HG02610 (cell line): ENCODE measurements at regions not wholly inside any gene's neighbourhood (a gene's known extent, or its start where the extent isn't known, plus 50 kb on each side); places are given as distances from the start of the nearest gene placed in this dataset.
A peak's percentile ranks its signal among the peaks of the same experiment; 100 is the strongest.

Experiments used
- ATAC-seq: cut with Tn5 transposase; IDR thresholded peaks from one replicate; pipeline ENCODE4 v1.9.1; 2021; ENCODE audit warnings: mild to moderate bottlenecking, moderate library complexity; ENCODE audit not compliant: unreplicated experiment

DNA sequence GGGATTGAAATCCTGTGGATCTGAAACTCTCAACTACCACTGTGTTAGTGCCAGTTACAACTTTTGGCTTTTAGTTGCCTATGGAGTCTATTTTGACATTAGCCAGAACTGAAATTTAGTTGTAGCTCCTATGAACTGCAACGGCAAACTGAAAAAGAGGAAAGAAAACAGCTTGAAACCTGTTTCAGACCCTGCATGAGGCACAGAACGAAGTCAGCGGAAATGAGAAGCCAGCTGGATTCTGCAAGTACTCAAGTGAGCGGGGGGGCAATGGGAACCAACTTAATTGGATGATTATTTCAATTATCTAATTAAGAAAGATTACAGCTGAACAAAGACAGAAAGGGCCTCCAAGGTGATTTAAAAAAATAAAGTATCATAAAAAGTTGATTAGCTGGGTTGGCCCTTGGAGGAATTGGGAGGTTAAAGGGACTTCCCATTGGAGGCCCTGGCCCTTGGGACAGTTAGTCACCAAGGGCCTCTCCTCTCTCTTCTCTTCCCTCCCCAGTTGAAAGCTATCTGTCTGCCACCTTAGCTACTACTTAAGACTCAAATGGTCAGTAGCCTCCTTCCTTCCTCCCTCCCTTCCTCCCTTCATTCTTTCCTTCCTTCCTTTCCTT is 352.1 kb downstream of the SHQ1 start:
- no peak for ATAC-seq

DNA sequence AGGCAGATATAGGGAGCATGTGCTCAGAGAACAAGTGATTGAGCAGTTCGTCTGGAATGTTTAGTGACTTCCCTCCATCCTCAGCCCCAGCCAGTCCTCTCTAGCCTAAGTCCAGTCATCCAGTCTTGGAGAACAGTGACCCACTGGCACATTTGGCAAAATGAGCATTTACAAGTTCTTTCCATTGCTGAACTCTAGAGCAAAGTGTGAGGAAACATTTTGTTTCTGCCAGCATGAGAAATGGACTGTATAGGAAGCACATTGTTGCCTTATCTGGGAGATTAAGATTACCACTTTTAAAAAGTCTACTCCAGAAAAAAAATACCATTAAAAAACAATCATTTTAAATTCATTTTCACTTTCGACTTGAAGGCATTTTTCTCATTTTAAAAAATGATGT is 353.6 kb downstream of the SHQ1 start:
- no peak for ATAC-seq

DNA sequence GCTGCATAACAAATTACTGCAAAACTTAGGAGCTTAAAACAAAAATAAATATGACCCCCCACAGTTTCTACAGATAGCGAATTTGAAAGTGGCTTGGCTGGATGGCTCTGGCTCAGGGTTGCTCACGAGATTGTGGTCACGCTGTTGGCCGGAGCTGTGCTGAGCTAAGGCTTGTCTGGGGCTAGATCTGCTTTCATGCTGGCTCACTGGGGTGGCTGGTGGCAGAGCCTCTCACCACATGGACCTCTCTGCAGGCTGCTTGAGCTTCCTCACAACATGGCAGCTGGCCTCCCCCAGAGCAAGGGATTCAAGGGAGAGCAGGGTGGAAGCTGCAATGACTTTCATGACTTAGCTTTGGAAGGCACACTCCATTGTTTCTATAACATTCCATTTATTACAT is 354.1 kb downstream of the SHQ1 start:
- no peak for ATAC-seq

DNA sequence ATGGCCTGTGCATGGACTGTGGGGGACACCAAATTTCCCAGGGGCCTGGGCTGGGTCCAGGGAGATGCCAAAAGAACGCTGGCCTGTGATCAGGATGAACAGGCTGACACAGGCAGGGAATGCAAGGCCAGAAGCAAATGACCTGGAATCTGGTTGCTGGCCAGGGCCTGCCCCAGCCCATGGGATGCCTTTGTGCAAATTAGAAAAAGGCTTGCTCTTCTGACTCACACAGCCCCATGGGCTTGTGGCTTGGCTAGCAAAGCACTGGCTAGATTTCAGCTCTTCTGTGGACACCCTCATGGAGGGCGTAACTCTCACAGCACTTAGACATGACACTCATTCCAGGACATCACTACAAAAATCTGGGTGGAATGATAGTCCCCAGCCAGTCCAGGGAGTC is 356.0 kb downstream of the SHQ1 start:
- no peak for ATAC-seq

DNA sequence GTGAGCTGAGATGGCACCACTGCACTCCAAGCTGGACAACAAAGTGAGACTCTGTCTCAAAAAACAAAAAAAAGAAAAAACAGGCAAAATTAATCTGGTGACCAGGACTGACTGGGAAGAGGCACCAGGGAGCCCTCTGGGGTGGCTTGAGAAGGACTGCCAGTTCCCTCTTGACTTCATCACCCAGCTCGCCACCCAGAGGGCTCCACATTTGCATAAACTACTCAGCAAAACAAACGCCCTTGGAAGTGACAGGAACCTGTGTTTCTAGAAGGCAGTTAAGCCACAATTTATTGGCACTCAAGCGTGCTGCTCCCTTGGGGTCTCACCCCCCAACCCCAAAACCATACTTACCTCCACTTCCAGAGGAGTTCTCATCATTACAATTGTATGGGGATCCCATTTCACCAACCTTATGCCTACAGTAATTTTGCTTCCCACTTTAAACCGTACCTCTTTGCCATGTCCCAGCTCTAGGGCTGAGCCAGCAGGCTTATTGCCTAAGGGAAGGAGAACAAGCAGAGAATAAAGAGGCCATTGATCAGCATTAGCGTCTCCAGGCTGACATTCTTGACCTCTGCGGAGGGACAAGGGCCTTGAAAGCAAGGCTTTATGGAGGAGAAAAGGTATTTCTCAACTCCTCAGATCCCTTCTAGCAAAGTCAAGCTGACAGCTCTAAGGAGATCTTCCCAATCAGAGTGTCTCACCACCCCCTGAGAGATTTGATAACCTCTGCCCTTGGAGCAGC is 357.4 kb downstream of the SHQ1 start:
- ATAC-seq: no peak

DNA sequence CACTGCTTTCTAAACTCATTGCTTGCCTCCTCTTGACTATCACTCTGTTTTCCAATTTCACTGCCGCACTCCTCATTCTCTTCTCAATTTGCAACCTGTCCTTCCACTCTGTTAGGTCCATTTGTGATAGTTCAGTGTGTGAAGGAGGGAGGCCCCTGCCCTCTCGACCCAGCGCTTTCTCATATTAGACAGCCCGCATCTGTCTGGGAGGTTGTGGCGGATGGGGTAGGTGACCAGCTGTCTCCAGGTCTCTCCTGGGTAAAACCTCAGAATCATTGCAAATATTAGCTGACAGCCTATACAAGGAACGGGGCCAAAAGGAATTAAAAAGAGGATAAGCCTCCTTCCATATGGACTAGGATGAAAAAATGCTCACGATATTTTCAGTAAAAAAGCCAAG is 358.3 kb downstream of the SHQ1 start:
- no peak for ATAC-seq

DNA sequence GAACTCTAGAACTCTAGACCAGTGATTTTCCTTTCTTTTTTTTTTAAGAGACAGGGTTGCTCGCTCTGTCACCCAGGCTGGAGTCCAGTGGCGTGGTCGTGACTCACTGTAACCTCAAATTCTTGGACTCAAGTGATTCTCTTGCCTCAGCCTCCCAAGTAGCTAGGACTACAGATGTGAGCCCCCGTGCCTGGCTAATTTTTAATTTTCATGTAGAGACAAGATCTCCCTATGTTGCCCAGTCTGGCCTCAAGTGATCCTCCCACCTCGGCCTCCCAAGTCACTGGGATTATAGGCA is 359.6 kb downstream of the SHQ1 start:
- ATAC-seq: no peak

DNA sequence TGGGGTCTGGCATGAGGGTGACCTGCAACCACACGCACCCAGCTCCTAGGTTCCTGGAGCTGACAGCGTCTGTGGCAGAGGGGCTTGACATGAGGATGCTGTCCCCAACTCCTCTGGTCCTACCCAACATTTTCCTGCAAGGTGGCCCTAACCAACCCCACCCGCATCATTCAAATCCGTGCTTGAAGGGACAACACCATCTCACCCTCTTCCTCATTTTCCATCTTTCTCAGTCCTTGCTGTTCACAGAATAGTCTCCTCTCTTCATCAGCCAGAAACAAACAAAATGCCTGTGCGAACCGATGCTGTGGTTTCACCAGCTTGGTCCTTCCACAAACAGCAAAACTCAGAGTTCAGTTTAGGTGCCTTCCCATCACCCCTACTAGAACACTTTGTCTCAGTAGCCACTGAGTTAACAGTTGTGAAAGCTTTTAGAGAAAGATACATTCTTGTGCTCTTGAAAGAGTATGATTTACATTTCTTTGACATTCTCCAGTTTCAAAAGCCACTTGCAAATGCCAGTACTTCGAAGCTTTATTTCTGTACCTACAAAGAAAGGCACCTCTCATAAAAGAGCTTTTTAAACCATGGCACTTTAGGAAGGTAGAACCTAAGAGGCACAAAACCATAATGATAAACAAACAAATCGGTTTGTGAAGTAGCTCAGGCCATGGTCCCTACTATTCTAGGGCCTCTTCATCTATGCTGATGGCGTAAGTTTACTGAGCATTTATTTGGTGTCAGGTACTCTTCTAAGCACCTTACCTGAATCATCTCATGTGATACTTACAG is 360.1 kb downstream of the SHQ1 start:
- ATAC-seq: no peak

DNA sequence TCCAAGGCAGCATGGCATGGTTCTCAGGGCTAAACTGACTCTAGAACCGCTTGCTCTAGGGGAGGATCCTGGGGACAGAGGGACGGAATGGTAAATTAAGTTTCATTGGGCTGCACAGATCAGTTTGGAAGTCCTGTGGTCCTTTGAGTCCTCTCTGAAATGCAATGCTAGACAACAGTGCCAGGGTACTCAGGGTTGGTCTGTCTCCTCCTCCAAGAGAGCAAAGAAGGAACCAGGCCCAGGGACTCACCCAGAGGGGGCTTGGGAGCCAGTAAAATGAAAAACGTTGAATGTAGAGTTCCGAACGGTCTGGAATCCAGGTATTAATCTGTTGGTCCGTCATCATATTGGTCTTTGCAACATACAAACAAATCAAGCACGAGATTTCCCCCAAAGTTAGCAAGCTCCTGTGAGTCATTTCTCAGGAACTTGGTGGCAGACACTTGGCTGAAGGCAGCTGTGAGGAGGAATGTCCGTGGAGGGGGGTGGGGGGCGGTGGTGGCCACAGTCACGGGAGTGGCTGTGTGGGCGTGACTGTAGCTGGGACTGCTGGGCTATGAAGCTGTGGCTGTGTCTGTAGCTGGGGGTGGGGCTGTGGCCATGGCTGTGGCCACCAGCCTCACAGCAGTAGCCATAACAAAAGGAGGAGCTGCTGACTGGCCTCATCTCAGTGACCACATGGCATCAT is 361.0 kb downstream of the SHQ1 start:
- no peak for ATAC-seq

DNA sequence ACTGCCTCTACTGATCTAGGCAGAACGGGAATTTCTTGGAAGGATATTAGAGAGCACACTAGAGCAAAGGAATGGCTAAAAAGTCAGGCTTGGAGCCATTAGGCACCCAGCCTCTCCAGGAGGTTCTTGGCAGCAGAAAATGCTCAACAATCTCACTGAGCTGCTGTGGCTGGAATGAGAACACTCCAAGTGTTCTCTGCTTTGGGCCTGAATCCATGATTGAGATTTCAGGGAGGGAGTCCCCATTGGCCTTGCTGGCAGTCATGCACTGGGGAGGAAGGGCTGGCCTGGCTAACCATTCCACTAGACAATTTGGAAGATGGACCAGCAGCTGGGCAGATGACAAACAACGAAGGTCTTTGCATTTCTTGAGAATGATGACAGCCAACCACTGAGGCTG is 362.6 kb downstream of the SHQ1 start:
- ATAC-seq: no peak

DNA sequence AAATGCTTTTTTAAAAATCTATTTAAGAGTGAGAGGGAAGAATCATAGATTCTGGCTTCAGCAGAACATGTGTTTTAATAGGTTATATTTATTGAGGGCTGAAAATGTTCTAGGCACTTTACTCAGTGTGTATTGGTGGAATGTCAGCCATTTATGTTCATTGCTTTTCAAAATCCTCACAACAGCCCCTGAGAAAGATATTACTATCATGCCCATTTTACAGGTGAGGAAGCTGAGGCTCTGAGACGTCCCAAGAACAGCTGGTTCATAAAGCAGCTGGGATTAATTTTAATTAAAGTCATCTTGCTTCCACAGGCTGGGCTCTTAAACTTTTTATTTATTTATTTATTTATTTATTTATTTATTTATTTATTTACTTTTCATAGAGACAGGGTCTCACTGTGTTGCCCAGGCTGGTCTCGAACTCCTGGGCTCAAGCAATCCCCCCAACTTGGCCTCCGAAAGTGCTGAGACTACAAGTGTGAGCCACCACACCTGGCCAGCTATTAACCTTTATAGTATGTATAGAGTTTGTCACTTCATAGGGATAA is 364.6 kb downstream of the SHQ1 start:
- ATAC-seq: no peak

DNA sequence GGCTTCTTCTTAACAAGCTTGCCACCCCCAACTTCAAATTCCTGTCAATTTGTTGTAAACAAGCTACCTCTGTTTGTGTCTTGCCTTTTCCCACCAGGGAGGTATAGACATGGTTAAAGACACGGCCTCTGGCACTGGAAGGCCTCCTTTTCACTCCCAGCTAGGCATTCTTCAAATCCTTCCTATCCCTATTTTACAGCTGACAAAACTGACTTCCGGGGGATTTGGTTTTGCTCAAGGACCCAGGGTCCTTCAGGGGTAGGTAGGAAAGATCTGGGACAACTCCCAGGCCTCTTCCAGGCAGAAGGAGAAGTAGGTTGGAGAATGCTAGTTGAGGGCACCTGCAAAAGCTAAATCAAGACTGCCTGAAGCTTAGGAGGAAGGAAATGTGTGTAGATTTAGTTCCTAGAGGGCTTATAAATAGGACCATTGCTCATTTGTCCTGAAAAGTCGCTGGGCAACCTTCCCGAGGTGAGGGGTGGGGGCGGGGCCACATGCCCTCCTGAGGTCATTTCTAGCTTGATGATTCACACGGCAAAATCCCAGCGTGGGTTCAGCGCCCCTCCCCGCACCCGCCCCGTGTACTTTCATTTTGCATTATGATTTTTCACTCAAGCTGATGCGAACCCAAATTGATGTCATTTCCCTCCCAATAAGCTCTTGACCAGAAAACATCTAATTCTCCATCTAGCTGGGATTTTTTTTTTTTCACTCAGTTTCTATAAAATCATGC is 365.5 kb downstream of the SHQ1 start:
- peak; percentile 63 for ATAC-seq

DNA sequence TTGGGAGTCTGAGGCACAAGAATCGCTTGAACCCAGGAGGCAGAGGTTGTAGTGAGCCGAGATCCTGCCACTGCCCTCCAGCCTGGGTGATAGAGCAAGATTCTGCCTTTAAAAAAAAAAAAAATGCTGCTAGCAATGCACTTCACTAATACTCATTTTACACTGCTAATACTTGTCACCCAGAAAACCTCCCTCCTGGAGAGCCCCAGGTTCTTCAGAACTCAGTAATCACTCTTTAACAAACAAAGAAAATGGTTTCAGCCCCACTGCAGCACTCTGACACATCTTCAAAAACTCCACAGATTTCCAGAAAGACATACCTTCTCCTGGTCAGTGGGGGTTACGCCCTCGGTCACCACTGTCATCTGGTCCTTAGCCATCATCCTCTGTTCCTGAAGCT is 366.7 kb downstream of the SHQ1 start:
- no peak for ATAC-seq

DNA sequence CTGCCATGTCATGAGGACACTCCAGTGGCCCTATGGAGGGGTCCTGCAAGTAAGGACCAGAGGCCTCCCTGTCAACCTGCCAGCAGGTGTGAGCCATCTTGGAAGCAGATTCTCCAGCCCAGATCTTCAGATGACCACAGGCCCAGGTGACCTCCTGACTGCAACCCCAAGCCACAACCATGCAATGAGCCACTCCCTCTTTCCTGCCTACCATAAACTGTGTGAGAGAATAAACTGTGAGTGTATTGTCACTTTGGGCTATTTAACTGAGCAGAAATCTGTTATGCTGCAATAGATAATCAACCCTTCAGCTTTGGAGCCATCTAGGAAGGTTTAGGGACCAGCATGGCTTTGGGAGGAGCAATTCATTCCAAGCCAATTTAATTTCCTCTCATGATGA is 367.9 kb downstream of the SHQ1 start:
- no peak for ATAC-seq

DNA sequence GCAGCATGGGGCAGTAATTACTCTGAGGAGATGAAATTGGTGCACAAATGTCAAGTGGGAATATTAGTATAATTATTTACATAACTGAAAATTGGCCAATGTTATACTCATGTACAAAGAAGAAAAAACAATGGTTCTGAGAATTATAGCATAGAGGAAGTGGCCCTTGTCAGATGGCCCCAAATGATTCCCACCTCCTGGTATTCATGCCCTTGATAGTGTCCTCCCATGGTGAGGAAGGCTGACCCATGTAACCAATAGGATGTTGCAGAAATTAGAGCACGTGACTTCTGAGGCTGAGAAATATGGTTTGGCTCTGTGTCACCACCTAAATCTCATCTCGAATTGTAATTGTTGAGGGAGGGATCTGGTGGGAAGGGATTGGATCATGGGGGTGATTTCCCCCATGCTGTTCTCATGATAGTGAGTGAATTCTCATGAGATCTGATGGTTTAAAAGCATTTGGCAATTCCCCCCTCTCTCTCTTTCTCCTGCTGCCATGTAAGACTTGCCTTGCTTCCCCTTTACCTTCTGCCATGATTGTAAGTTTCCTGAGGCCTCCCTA is 368.5 kb downstream of the SHQ1 start:
- no peak for ATAC-seq

DNA sequence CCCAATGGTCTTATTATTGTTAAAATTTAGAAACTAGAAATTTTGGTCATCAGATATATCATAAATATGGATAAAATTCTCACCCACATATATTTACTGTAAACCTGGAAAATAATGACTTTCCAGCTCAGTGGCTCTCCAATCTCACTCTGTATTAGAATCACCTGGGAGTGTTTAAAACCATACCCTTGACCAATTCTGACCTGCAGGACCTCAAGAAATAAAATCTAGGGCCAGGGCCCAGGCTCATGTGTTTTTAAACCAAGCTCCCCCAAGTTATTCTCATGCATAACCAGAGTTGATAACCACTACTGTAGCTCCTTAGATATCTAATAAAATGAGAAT is 372.1 kb downstream of the SHQ1 start:
- ATAC-seq: no peak

DNA sequence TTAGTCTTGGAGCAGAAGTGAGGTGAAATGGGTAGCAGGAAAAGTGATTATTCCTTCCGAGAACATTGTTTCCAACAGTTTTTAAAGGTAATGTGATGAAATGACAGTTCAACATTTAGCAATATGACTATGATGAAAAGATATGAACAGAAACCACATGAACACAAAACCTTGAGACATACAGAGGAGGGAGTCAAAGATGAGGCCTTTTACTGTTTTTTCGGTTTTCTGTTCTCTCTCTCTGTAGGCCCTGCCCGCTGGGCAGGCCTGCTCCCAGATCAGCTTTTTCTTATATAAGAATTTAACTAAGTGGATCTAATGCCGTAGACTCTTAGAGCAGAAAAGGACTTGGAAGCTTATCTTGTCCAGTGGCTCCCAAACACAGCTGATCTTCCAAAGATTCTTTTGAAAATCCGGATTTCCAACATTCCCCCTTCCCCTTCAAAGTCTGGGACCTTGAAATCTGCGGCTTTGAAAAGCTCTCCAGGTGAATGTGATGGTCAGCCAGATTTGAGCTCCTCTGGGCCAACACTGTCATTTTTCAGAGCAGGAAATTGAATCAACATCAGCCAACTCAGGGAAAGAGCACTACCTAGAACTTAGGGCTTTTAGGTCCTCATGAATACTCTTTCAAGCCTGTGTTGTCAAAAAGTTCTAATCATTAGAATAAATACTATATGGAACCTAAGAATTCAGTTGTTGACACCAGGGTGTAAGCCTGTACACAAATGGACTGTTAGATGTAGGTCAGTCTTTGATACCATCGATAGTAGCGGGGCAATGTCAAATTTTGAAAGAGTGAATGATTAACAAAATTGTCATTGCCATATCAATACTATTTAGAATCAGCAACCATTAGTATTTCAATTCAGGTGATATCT is 372.7 kb downstream of the SHQ1 start:
- ATAC-seq: no peak

DNA sequence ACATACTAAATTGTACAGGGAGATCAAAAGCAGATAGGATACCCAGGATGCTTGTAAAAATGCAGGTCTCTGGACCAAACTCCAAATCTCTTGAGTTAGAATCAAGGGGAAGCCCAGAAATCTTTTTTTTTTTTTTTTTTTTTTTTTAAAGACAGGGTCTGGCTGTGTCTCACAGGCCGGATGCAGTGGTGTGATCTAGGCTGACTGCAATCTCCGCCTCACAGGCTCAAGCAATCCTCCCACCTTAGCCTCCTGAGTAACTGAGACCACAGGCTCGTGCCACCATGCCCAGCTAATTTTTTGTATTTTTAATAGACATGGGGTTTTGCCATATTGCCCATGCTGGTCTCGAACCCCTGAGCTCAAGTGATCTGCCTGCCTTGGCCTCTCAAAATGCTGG is 373.5 kb downstream of the SHQ1 start:
- ATAC-seq: no peak

DNA sequence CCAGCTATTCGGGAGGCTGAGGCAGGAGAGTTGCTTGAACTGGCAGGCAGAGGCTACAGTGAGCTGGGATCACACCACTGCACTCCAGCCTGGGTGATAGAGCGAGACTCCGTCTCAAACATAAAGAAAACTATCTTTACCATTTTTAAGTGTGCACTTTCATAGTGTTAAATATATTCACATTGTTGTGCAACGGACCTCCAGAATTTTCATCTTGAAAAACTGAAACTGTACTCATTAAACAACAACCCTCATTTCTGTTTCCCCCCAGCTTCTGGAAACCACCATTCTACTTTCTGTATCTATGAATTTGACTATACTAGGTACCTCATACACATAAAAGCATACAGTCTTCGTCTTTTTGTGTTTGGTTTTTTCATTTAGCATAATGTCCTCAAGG is 375.1 kb downstream of the SHQ1 start:
- ATAC-seq: peak; percentile 93
